OCI-LY7 (cell line): ENCODE measurements at regions not wholly inside any gene's neighbourhood (a gene's known extent, or its start where the extent isn't known, plus 50 kb on each side); places are given as distances from the start of the nearest gene placed in this dataset.

Source experiments
- BruUV-seq: library from RNA; stranded (reverse); fragments of 400-500 nt; replicated peaks from 2 replicates; lab custom pipeline; 2021; lab: Mats Ljungman, UMichigan
- CTCF ChIA-PET: fragments of 300-600 bp; sonication (Branson Sonifier 250); formaldehyde crosslinking; loops from one replicate; lab custom pipeline; 2022; ENCODE audit warnings: antibody characterized with exemption; ENCODE audit not compliant: unreplicated experiment; lab: Charles Lee
- POLR2A ChIA-PET: fragments of 300-600 bp; sonication (Branson Sonifier 250); formaldehyde crosslinking; loops from one replicate; lab custom pipeline; 2022; ENCODE audit warnings: antibody characterized with exemption; lab: Charles Lee
- DNase-seq: peaks from one replicate; pipeline ENCODE4 v3.0.0-alpha.2; 2015; ENCODE audit warnings: low spot score
- H2AFZ ChIP-seq: fragments of 200-600 bp; sonication (generic), shearing (Covaris generic); 2 replicates; pipeline ENCODE4 v1.6.1; 2014; ENCODE audit warnings: mild to moderate bottlenecking, antibody characterized with exemption, low read length, moderate library complexity
- H3K27ac ChIP-seq: fragments of 200-600 bp; sonication (generic); 2 replicates; pipeline ENCODE4 v1.5.1; 2014; ENCODE audit warnings: mixed run types, low read depth, mild to moderate bottlenecking, moderate library complexity, low read length, inconsistent platforms; ENCODE audit not compliant: poor library complexity, severe bottlenecking
- H3K36me3 ChIP-seq: fragments of 200-600 bp; sonication (generic); 2 replicates; pipeline ENCODE4 v1.6.1; 2014; ENCODE audit warnings: mild to moderate bottlenecking, antibody characterized with exemption, low read length, moderate library complexity, mixed read lengths; ENCODE audit not compliant: insufficient read depth
- H3K4me1 ChIP-seq: fragments of 200-600 bp; sonication (generic); 2 replicates; pipeline ENCODE4 v1.5.1; 2014; ENCODE audit warnings: mild to moderate bottlenecking, low read length; ENCODE audit not compliant: insufficient read depth, poor library complexity, severe bottlenecking
- H3K4me2 ChIP-seq: fragments of 200-600 bp; sonication (generic); 2 replicates; pipeline ENCODE4 v1.6.1; 2014; ENCODE audit warnings: mild to moderate bottlenecking, low read length
- H3K4me3 ChIP-seq: fragments of 200-600 bp; sonication (generic); 2 replicates; pipeline ENCODE4 v1.5.1; 2014; ENCODE audit warnings: mild to moderate bottlenecking, low read depth, low read length; ENCODE audit not compliant: poor library complexity, severe bottlenecking
- H3K79me2 ChIP-seq: fragments of 200-600 bp; sonication (generic); 2 replicates; pipeline ENCODE4 v1.6.1; 2016; ENCODE audit warnings: low read depth, mild to moderate bottlenecking, low read length, moderate library complexity, mixed read lengths; ENCODE audit not compliant: insufficient read depth
- H3K9me2 ChIP-seq: fragments of 200-600 bp; sonication (generic); 2 replicates; pipeline ENCODE4 v1.6.1; 2016; ENCODE audit warnings: mild to moderate bottlenecking, low read length, mixed read lengths; ENCODE audit not compliant: insufficient read depth
- H3K9me3 ChIP-seq: fragments of 200-600 bp; sonication (generic); 2 replicates; pipeline ENCODE4 v1.6.1; 2014; ENCODE audit warnings: mild to moderate bottlenecking, mixed run types, low read length, mixed read lengths
- H4K20me1 ChIP-seq: fragments of 200-600 bp; sonication (generic); 2 replicates; pipeline ENCODE4 v1.6.1; 2014; ENCODE audit warnings: mild to moderate bottlenecking, antibody characterized with exemption, low read length, moderate library complexity, mixed read lengths; ENCODE audit not compliant: insufficient read depth
- CTCF ChIP-seq: fragments of 200-600 bp; sonication (generic); conservative IDR thresholded peaks from 2 replicates; pipeline ENCODE4 v1.5.1; 2014; ENCODE audit warnings: mild to moderate bottlenecking, antibody characterized with exemption, low read length, moderate library complexity, mixed read lengths
- EZH2phosphoT487 ChIP-seq: fragments of 200-600 bp; sonication (generic); IDR thresholded peaks from 2 replicates; pipeline ENCODE4 v1.6.1; 2018; ENCODE audit warnings: low read depth, borderline replicate concordance, mild to moderate bottlenecking, mixed run types, antibody characterized with exemption, low read length, moderate library complexity, mixed read lengths
- intact Hi-C: fragments of 100-400 bp; cut with micrococcal nuclease; formaldehyde crosslinking; loops from one replicate; pipeline ENCODE4 v1.10.0; 2022; ENCODE audit not compliant: unreplicated experiment

GRCh38 chr6:134654751-134655150 is 295.1 kb downstream of the ALDH8A1 start:
- Histone ChIP-seq H3K79me2 (no peaks in the 10 kb centered on the region), H3K9me3 (no peaks in the 10 kb centered on the region), H3K36me3 (no peaks in the 10 kb centered on the region), H4K20me1 (no peaks in the 10 kb centered on the region), H3K27ac (no peak overlapping the region), H3K4me1 (no peaks in the 10 kb centered on the region), H2AFZ (no peak overlapping the region), H3K4me3 (no peak overlapping the region), H3K9me2 (no peaks in the 10 kb centered on the region), H3K4me2 (no peak overlapping the region)
- intact Hi-C loops, result no loop called here
- TF ChIP-seq EZH2phosphoT487 (no peak), CTCF (no peak)
- ChIA-PET POLR2A (interaction anchor here (0.6 to 0.7 kb wide), 2 partner anchors 271 to 526 kb away, joined by 3 read pairs; no protein-coding TSS in a partner anchor), CTCF (no interaction called here)
- no peak for DNase-seq
- BruUV-seq, result no TSS peak

GRCh38 chr6:134651519-134651918 is 298.4 kb downstream of the ALDH8A1 start:
- no peak for DNase-seq
- POLR2A ChIA-PET, result interaction anchor here (0.5 to 1.2 kb wide), 2 partner anchors 58 to 317 kb away, joined by 3 to 5 read pairs; no protein-coding TSS in a partner anchor
- H2AFZ ChIP-seq, result no peak overlapping the region
- H3K79me2 ChIP-seq, result no peaks in the 10 kb centered on the region
- H3K9me3 ChIP-seq, result no peaks in the 10 kb centered on the region
- H3K36me3 ChIP-seq, result no peaks in the 10 kb centered on the region
- CTCF ChIA-PET, result interaction anchor here (1.1 kb wide), 1 partner anchor 478 kb away, joined by 4 read pairs; no protein-coding TSS in a partner anchor
- BruUV-seq, result no TSS peak
- no peak overlapping the region for H3K4me2 ChIP-seq
- intact Hi-C loops, result no loop called here
- H4K20me1 ChIP-seq, result no peaks in the 10 kb centered on the region
- no peak for TF ChIP-seq EZH2phosphoT487
- no peak for TF ChIP-seq CTCF
- H3K27ac ChIP-seq, result no peak overlapping the region
- H3K4me1 ChIP-seq, result no peaks in the 10 kb centered on the region
- H3K9me2 ChIP-seq, result no peaks in the 10 kb centered on the region
- H3K4me3 ChIP-seq, result no peak overlapping the region

GRCh38 chr6:134647861-134648260 is 302.0 kb downstream of the ALDH8A1 start:
- H3K36me3 ChIP-seq, result no peaks in the 10 kb centered on the region
- no peak overlapping the region for H3K4me3 ChIP-seq
- POLR2A ChIA-PET, result interaction anchor here (0.6 to 1.0 kb wide), 2 partner anchors 266 to 646 kb away, joined by 3 to 4 read pairs; no protein-coding TSS in a partner anchor
- no peaks in the 10 kb centered on the region for H3K79me2 ChIP-seq
- no TSS peak for BruUV-seq
- CTCF ChIA-PET, result no interaction called here
- H3K4me1 ChIP-seq, result no peaks in the 10 kb centered on the region
- intact Hi-C loops, result no loop called here
- H3K4me2 ChIP-seq, result no peak overlapping the region
- no peak overlapping the region for H3K27ac ChIP-seq
- H4K20me1 ChIP-seq, result no peaks in the 10 kb centered on the region
- no peak overlapping the region for H2AFZ ChIP-seq
- no peaks in the 10 kb centered on the region for H3K9me3 ChIP-seq
- no peak for DNase-seq
- TF ChIP-seq EZH2phosphoT487, result no peak
- no peak for TF ChIP-seq CTCF
- H3K9me2 ChIP-seq, result no peaks in the 10 kb centered on the region
